Ovary (tissue), 7 donors: ENCODE measurements at regions not wholly inside any gene's neighbourhood (a gene's known extent, or its start where the extent isn't known, plus 50 kb on each side); places are given as distances from the start of the nearest gene placed in this dataset.

Experiments used
- DNase-seq, 5 donors: peaks; one replicate each; pipeline ENCODE4 v3.0.0-alpha.2; 2019 to 2020
- H3K27ac ChIP-seq, 2 donors: fragments of 200-600 bp; one replicate each; pipeline versions ENCODE4 v1.5.1 to v1.8.0; 2019 to 2022
- H3K27me3 ChIP-seq: fragments of 200-600 bp; one replicate; pipeline ENCODE4 v1.8.0; 2022
- H3K36me3 ChIP-seq: fragments of 200-600 bp; sonication (generic); one replicate; pipeline ENCODE4 v1.5.1; 2019
- H3K4me1 ChIP-seq: one replicate; pipeline ENCODE4 v1.8.1; 2013; ENCODE audit warnings: mild to moderate bottlenecking, moderate library complexity; ENCODE audit not compliant: insufficient read depth
- H3K4me3 ChIP-seq: fragments of 200-600 bp; sonication (generic); one replicate; pipeline ENCODE4 v1.5.1; 2017
- H3K9me3 ChIP-seq, 2 donors: fragments of 200-600 bp in 1 of 2; sonication (generic) in 1 of 2; one replicate each; pipeline versions ENCODE4 v1.5.1 to v1.8.1; 2013 to 2019; ENCODE audit warnings: mild to moderate bottlenecking in 1 of 2, moderate library complexity in 1 of 2
- EP300 ChIP-seq: sonication (generic); formaldehyde crosslinking; IDR thresholded peaks from one replicate; pipeline ENCODE4 v1.6.1; 2017; ENCODE audit warnings: antibody characterized with exemption
- POLR2A ChIP-seq: fragments of 450-650 bp; IDR thresholded peaks from one replicate; pipeline ENCODE4 v1.6.1; 2017; ENCODE audit warnings: antibody characterized with exemption, mild to moderate bottlenecking, moderate library complexity
- WGBS, 3 donors: extraction: QIAGEN DNeasy Blood & Tissue Kit in 1 of 3; methylation state at CpG; one replicate each; pipeline versions ENCODE4 v1.1.5 to v1.1.7; 2013 to 2017; 5-methylcytosine and 5-hydroxymethylcytosine counted together
- intact Hi-C, 4 donors: fragments of 100-400 bp; cut with DNase I; formaldehyde crosslinking; loops; one replicate each; pipeline versions ENCODE4 v1.11.0 to v1.15.1; 2022 to 2023
- TF ChIP-seq, protein P1 (sequence below), 3 donors: fragments of 450-650 bp in 2 of 3; fragments of 200-600 bp in 1 of 3; IDR thresholded peaks; one replicate each; pipeline versions ENCODE4 v1.5.1 to v1.8.0; 2016 to 2022; ENCODE audit warnings: antibody characterized with exemption in 3 of 3, mild to moderate bottlenecking in 1 of 3
- donor health status: DM: no; HTN: no; CAD: no; lungs with moderate emphysema.
- donor health status: DM: no; HTN: no; CAD: no.
- donor health status: Bipolar disorder and iron deficiency.
- donor health status: DM: no; HTN: no; CAD: no.
- donor health status: DM: yes; HTN: yes; CAD: no.

DNA sequence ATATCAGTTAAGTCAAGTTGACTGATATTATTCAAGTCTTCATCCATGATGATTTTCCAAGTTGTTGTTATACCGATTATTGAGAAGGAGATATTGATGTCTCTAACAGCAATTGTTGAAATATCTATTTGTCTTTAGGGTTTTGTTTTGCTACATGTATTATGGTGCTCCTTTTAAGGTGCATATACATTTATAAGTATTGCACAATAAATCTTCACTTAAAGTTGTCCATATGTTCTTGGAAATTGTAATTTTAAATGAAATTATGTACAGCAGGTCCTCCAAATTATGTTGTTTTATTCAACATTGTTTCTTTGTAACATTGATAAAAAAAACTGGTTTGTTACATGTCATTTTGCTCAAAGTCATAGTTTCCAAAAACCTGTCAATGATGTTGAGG lies 650.7 kb upstream of the CITED2 start:
- TF ChIP-seq POLR2A (no peak), EP300 (no peak)
- TF ChIP-seq, protein P1, sequence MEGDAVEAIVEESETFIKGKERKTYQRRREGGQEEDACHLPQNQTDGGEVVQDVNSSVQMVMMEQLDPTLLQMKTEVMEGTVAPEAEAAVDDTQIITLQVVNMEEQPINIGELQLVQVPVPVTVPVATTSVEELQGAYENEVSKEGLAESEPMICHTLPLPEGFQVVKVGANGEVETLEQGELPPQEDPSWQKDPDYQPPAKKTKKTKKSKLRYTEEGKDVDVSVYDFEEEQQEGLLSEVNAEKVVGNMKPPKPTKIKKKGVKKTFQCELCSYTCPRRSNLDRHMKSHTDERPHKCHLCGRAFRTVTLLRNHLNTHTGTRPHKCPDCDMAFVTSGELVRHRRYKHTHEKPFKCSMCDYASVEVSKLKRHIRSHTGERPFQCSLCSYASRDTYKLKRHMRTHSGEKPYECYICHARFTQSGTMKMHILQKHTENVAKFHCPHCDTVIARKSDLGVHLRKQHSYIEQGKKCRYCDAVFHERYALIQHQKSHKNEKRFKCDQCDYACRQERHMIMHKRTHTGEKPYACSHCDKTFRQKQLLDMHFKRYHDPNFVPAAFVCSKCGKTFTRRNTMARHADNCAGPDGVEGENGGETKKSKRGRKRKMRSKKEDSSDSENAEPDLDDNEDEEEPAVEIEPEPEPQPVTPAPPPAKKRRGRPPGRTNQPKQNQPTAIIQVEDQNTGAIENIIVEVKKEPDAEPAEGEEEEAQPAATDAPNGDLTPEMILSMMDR (IDR thresholded peaks at IDR 0.05): no peak
- no peaks in the 10 kb centered on the region for H3K27me3 ChIP-seq
- H3K4me1 ChIP-seq: no peaks in the 10 kb centered on the region
- 94 to 97% (median 96%) methylated on average over 1 of the region's 1 CpG for WGBS, 3 donors
- H3K9me3 ChIP-seq: no peaks in the 10 kb centered on the region
- H3K36me3 ChIP-seq: no peaks in the 10 kb centered on the region
- intact Hi-C loops: no loop called here
- H3K4me3 ChIP-seq: no peak overlapping the region
- DNase-seq: no peak
- no peak overlapping the region for H3K27ac ChIP-seq

DNA sequence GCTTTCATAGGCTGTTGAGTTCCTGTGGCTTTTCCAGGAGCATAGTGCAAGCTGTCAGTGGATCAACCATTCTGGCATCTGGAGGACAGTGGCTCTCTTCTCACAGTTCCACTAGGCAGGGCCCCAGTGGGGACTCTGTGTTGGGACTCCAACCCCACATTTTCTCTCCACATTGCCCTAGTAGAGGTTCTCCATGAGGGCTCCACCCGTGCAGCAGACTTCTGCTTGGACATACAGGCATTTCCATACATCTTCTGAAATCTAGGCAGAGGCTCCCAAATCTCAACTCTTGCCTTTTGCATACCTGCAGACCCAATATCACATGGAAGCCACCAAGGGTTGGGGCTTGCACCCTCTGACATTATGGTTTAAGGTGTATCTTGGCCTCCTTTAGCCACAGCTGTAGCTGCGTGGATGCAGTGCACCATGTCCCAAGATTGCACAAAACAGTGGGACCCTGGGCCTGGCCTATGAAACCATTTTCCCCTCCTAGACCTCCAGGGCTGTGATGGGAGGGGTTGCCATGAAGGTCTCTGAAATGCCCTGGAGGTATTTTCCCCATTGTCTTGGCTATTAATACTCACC lies 645.9 kb upstream of the CITED2 start:
- WGBS, 3 donors: 94 to 100% (median 94%) methylated on average over 2 of the region's 2 CpGs
- no peaks in the 10 kb centered on the region for H3K9me3 ChIP-seq

DNA sequence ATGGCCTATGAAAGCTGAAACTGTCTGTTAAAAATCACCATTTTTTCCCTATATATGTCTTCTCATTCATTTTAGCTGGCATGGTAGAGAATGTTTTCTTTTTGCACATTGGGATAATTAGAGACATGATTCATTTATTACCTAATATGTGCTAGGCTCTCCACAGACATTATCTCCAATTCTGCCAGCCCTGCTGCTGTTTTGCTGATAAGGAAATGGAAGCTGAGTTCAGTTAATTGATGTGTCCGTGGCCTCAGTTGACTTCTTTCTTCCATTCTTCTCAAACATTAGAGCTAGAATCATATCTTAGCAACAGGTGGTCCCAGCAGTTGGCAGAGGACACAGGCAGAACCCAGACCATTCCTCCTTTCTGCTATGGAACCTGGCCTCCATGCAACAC lies 644.1 kb upstream of the CITED2 start:
- DNase-seq: no peak
- H3K36me3 ChIP-seq: no peaks in the 10 kb centered on the region
- H3K27ac ChIP-seq: no peak overlapping the region
- TF ChIP-seq EP300 (no peak), POLR2A (no peak)
- TF ChIP-seq, protein P1 (IDR thresholded peaks at IDR 0.05): no peak
- no peak overlapping the region for H3K4me3 ChIP-seq
- no peaks in the 10 kb centered on the region for H3K9me3 ChIP-seq
- H3K4me1 ChIP-seq: no peaks in the 10 kb centered on the region
- H3K27me3 ChIP-seq: no peaks in the 10 kb centered on the region
- WGBS, 3 donors: 47 to 67% (median 56%) methylated on average over 1 of the region's 1 CpG
- intact Hi-C loops: no loop called here

More for the DNA sequence above, 645.9 kb upstream of the CITED2 start:
- H3K4me1 ChIP-seq: no peaks in the 10 kb centered on the region
- H3K36me3 ChIP-seq: no peaks in the 10 kb centered on the region
- H3K27ac ChIP-seq: no peak overlapping the region
- DNase-seq: no peak
- no peak overlapping the region for H3K4me3 ChIP-seq
- intact Hi-C loops: no loop called here
- H3K27me3 ChIP-seq: no peaks in the 10 kb centered on the region
- TF ChIP-seq, protein P1 (IDR thresholded peaks at IDR 0.05): no peak
- TF ChIP-seq EP300 (no peak), POLR2A (no peak)

DNA sequence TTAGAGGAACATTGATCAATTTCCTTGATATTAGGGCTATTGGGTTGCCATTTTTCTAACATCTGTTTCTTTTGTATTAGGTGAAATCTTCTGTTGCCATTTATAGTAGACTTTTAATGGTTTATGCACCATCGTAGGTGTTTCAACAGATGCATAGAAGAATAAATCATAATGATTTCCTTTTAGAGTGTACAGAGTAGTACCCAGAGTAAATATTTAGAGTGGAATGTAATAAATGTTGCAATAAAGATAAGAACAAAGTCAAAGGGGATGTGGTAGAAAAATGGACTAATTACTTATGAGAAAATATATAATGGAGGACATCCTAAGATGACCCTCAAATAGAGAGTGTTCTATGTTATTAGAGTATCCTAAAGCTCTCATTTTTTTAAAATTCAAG lies 643.0 kb upstream of the CITED2 start:
- no peak overlapping the region for H3K27ac ChIP-seq
- 53 to 73% (median 53%) methylated on average over 1 of the region's 1 CpG for WGBS, 3 donors
- no peak for DNase-seq
- no peaks in the 10 kb centered on the region for H3K9me3 ChIP-seq
- H3K4me1 ChIP-seq: no peaks in the 10 kb centered on the region
- no peaks in the 10 kb centered on the region for H3K36me3 ChIP-seq
- intact Hi-C loops: loop anchor here in 1 of 4 donors (1.0 kb wide), 1 partner anchor 34 kb away; no protein-coding TSS in a partner anchor
- no peak overlapping the region for H3K4me3 ChIP-seq
- TF ChIP-seq, protein P1 (IDR thresholded peaks at IDR 0.05): no peak
- TF ChIP-seq EP300 (no peak), POLR2A (no peak)
- no peaks in the 10 kb centered on the region for H3K27me3 ChIP-seq
